Peyer's patch (tissue), 4 donors: ENCODE measurements at regions not wholly inside any gene's neighbourhood (a gene's known extent, or its start where the extent isn't known, plus 50 kb on each side); places are given as distances from the start of the nearest gene placed in this dataset.

ENCODE experiments used
- CTCF ChIP-seq, 6 experiments: fragments of 450-650 bp in 4 of 6; fragments of 200-600 bp in 2 of 6; sonication (generic) in 1 of 6; IDR thresholded peaks; one replicate each; pipeline ENCODE4 v1.5.1; 2017 to 2019; ENCODE audit warnings: antibody characterized with exemption in 6 of 6, mild to moderate bottlenecking in 3 of 6, moderate library complexity in 1 of 6
- POLR2A ChIP-seq, 2 donors: fragments of 450-650 bp; IDR thresholded peaks; one replicate each; pipeline ENCODE4 v1.5.1; 2017; ENCODE audit warnings: antibody characterized with exemption in 2 of 2, mild to moderate bottlenecking in 2 of 2, moderate library complexity in 2 of 2

- no peak for TF ChIP-seq CTCF (IDR thresholded peaks at IDR 0.05)
- TF ChIP-seq POLR2A (IDR thresholded peaks at IDR 0.05) = no peak
Measured at GRCh38 chr13:28564030-28564429, 69.1 kb upstream of the FLT1 start.
